CD4-positive, alpha-beta T cell (primary cell): ENCODE measurements at regions not wholly inside any gene's neighbourhood (a gene's known extent, or its start where the extent isn't known, plus 50 kb on each side); places are given as distances from the start of the nearest gene placed in this dataset.

Experiments used
- ATAC-seq: fragments of 200-7000 bp; cut with Tn5 transposase; one replicate; pipeline ENCODE4 v1.10.0; 2022; ENCODE audit warnings: mild to moderate bottlenecking; ENCODE audit not compliant: poor library complexity
- CTCF ChIA-PET: fragments of 350-600 bp; sonication (Branson Sonifier 250); formaldehyde crosslinking; loops from one replicate; lab custom pipeline; 2021; ENCODE audit warnings: antibody characterized with exemption, inconsistent platforms; lab: Charles Lee
- POLR2A ChIA-PET: fragments of 350-600 bp; sonication (Branson Sonifier 250); formaldehyde crosslinking; loops from one replicate; lab custom pipeline; 2021; ENCODE audit warnings: antibody characterized with exemption, inconsistent platforms; lab: Charles Lee
- DNase-seq, 14 experiments: peaks; one replicate each; pipeline ENCODE4 v3.0.0-alpha.2; 2013 to 2020; ENCODE audit warnings: mixed read lengths in 2 of 14
- H3K27ac ChIP-seq, 2 donors: one replicate each; pipeline versions ENCODE4 v1.5.1 to v1.7.0; 2013; ENCODE audit warnings: low read length in 2 of 2, low read depth in 1 of 2, mild to moderate bottlenecking in 1 of 2
- H3K27me3 ChIP-seq, 2 experiments: 1 replicate in 1 of 2; 2 replicates in 1 of 2; pipeline versions ENCODE4 v1.6.1 to v1.7.0; 2013; ENCODE audit warnings: low read length in 2 of 2, control low read depth in 1 of 2, mild to moderate bottlenecking in 1 of 2, moderate library complexity in 1 of 2; ENCODE audit not compliant: insufficient read depth in 2 of 2, control insufficient read depth in 1 of 2
- H3K36me3 ChIP-seq: one replicate; pipeline ENCODE4 v1.6.1; 2013; ENCODE audit warnings: low read length, control low read depth; ENCODE audit not compliant: insufficient read depth
- H3K4me1 ChIP-seq: one replicate; pipeline ENCODE4 v1.6.1; 2013; ENCODE audit warnings: low read length, control low read depth; ENCODE audit not compliant: insufficient read depth
- H3K4me3 ChIP-seq: one replicate; pipeline ENCODE4 v1.5.1; 2013; ENCODE audit warnings: mild to moderate bottlenecking, low read length, moderate library complexity
- H3K9me3 ChIP-seq, 2 experiments: 1 replicate in 1 of 2; 2 replicates in 1 of 2; pipeline versions ENCODE4 v1.6.1 to v1.7.0; 2013; ENCODE audit warnings: low read length in 2 of 2, mild to moderate bottlenecking in 2 of 2, control low read depth in 1 of 2, moderate library complexity in 1 of 2; ENCODE audit not compliant: control insufficient read depth in 1 of 2, insufficient read depth in 1 of 2
- H3K27ac Mint-ChIP-seq: one replicate; pipeline ENCODE4 v1.8.0; 2020; ENCODE audit warnings: mixed read lengths
- H3K27me3 Mint-ChIP-seq: one replicate; pipeline ENCODE4 v1.8.0; 2021; ENCODE audit warnings: mixed read lengths
- H3K36me3 Mint-ChIP-seq: one replicate; pipeline ENCODE4 v1.8.0; 2021; ENCODE audit warnings: low read depth, mixed read lengths
- H3K4me1 Mint-ChIP-seq: one replicate; pipeline ENCODE4 v1.8.0; 2021; ENCODE audit warnings: low read depth, mixed read lengths
- H3K4me3 Mint-ChIP-seq: one replicate; pipeline ENCODE4 v1.8.0; 2020; ENCODE audit warnings: mild to moderate bottlenecking, mixed read lengths
- H3K9me3 Mint-ChIP-seq: one replicate; pipeline ENCODE4 v1.8.0; 2020; ENCODE audit warnings: mixed read lengths
- CTCF ChIP-seq: fragments of 200-600 bp; IDR thresholded peaks from one replicate; pipeline ENCODE4 v1.8.0; 2022; ENCODE audit warnings: antibody characterized with exemption, mild to moderate bottlenecking
- intact Hi-C, 2 experiments: fragments of 100-400 bp; cut with DNase I in 1 of 2; cut with micrococcal nuclease in 1 of 2; formaldehyde crosslinking; loops; one replicate each; pipeline versions ENCODE4 v1.15.1 to v1.9.0; 2023 to 2025; cut with DNase I, micrococcal nuclease

- Histone ChIP-seq H3K27me3 (no peaks in the 10 kb centered on the region), H3K4me3 (no peak overlapping the region), H3K9me3 (no peaks in the 10 kb centered on the region), H3K4me1 (no peaks in the 10 kb centered on the region), H3K27ac (no peak overlapping the region), H3K36me3 (no peaks in the 10 kb centered on the region)
- TF ChIP-seq CTCF: no peak
- Mint-ChIP-seq H3K9me3 (no peaks in the 10 kb centered on the region), H3K36me3 (no peaks in the 10 kb centered on the region), H3K27ac (no peak overlapping the region), H3K4me1 (peaks cover 6% of the 10 kb centered on the region), H3K4me3 (no peak overlapping the region), H3K27me3 (no peaks in the 10 kb centered on the region)
- CTCF ChIA-PET: no interaction called here
- intact Hi-C loops: no loop called here
- POLR2A ChIA-PET: no interaction called here
- ATAC-seq: no peak
- DNase-seq: no peak
Measured at GRCh38 chr12:89977405-89978085, 268.9 kb upstream of the ATP2B1 start.

GRCh38 chr12:89976866-89977265 is 268.2 kb upstream of the ATP2B1 start:
- Histone ChIP-seq H3K36me3 (no peaks in the 10 kb centered on the region), H3K27me3 (no peaks in the 10 kb centered on the region), H3K9me3 (no peaks in the 10 kb centered on the region), H3K4me1 (no peaks in the 10 kb centered on the region), H3K27ac (no peak overlapping the region), H3K4me3 (no peak overlapping the region)
- ATAC-seq (no peak), DNase-seq (no peak)
- intact Hi-C loops: no loop called here
- no peak overlapping the region for H3K27ac Mint-ChIP-seq
- ChIA-PET CTCF (no interaction called here), POLR2A (no interaction called here)
- H3K27me3 Mint-ChIP-seq: no peaks in the 10 kb centered on the region
- no peaks in the 10 kb centered on the region for H3K9me3 Mint-ChIP-seq
- no peak overlapping the region for H3K4me3 Mint-ChIP-seq
- no peaks in the 10 kb centered on the region for H3K36me3 Mint-ChIP-seq
- H3K4me1 Mint-ChIP-seq: peaks cover 8% of the 10 kb centered on the region
- TF ChIP-seq CTCF: no peak

- Histone ChIP-seq H3K27ac (no peak overlapping the region), H3K4me3 (no peak overlapping the region), H3K36me3 (no peaks in the 10 kb centered on the region), H3K9me3 (no peaks in the 10 kb centered on the region), H3K4me1 (no peaks in the 10 kb centered on the region), H3K27me3 (no peaks in the 10 kb centered on the region)
- CTCF ChIA-PET: interaction anchor here (1.1 to 1.4 kb wide), 2 partner anchors 10 to 25 kb away, joined by 3 to 6 read pairs; no protein-coding TSS in a partner anchor
- POLR2A ChIA-PET: no interaction called here
- ATAC-seq: no peak
- intact Hi-C loops: no loop called here
- Mint-ChIP-seq H3K4me1 (peaks cover 20% of the 10 kb centered on the region), H3K9me3 (no peaks in the 10 kb centered on the region), H3K27ac (no peak overlapping the region), H3K36me3 (no peaks in the 10 kb centered on the region), H3K27me3 (no peaks in the 10 kb centered on the region), H3K4me3 (no peak overlapping the region)
- no peak for DNase-seq
- TF ChIP-seq CTCF: no peak
Measured at GRCh38 chr12:89975574-89975973, 266.9 kb upstream of the ATP2B1 start.
